K562 (cell line): ENCODE measurements at regions not wholly inside any gene's neighbourhood (a gene's known extent, or its start where the extent isn't known, plus 50 kb on each side); places are given as distances from the start of the nearest gene placed in this dataset.

ENCODE experiments used
- CC2D1A ChIP-seq: fragments of 450-650 bp; IDR thresholded peaks from 2 replicates; pipeline ENCODE4 v1.6.1; 2017; ENCODE audit warnings: mild to moderate bottlenecking
- CEBPB ChIP-seq: fragments of 450-650 bp; IDR thresholded peaks from 2 replicates; pipeline ENCODE4 v1.6.1; 2016; ENCODE audit warnings: missing genetic modification characterization, missing compliant biosample characterization
- CHD4 ChIP-seq: fragments of 200-600 bp; sonication (generic); IDR thresholded peaks from 3 replicates; pipeline ENCODE4 v1.6.1; 2012; ENCODE audit warnings: low read depth, mild to moderate bottlenecking, mixed read lengths, low read length, inconsistent platforms; ENCODE audit not compliant: insufficient read depth, insufficient replicate concordance, poor library complexity, severe bottlenecking
- CREB1 ChIP-seq, 2 experiments: sonication (generic) in 1 of 2; formaldehyde crosslinking in 1 of 2; IDR thresholded peaks; 2 replicates each; pipeline versions ENCODE4 v1.6.1 to v1.8.0; 2012 to 2022; ENCODE audit warnings: inconsistent platforms in 1 of 2, mild to moderate bottlenecking in 1 of 2, missing genetic modification reagents in 1 of 2, moderate library complexity in 1 of 2
- ETV6 ChIP-seq, 3 experiments: fragments of 150-350 bp in 1 of 3; sonication (generic) in 1 of 3; formaldehyde crosslinking in 1 of 3; IDR thresholded peaks; 2 replicates each; pipeline versions ENCODE4 v1.6.1 to v1.8.0; 2014 to 2022; ENCODE audit warnings: borderline replicate concordance in 2 of 3, low read depth in 2 of 3, antibody characterized with exemption in 1 of 3, low read length in 1 of 3, mild to moderate bottlenecking in 1 of 3, missing genetic modification reagents in 1 of 3
- FOXK2 ChIP-seq, 2 experiments: fragments of 450-650 bp; IDR thresholded peaks in 1 of 2; conservative IDR thresholded peaks in 1 of 2; 2 replicates each; pipeline ENCODE4 v1.6.1; 2016; ENCODE audit warnings: low read depth in 2 of 2, mild to moderate bottlenecking in 1 of 2
- SIN3A ChIP-seq, 2 experiments: fragments of 150-350 bp in 1 of 2; IDR thresholded peaks; 2 replicates each; pipeline ENCODE4 v1.6.1; 2011 to 2016; ENCODE audit warnings: borderline replicate concordance in 2 of 2, low read depth in 2 of 2, low read length in 2 of 2, mild to moderate bottlenecking in 2 of 2, moderate library complexity in 2 of 2; ENCODE audit not compliant: control insufficient read depth in 1 of 2
- SRSF1 ChIP-seq: fragments of 200-400 bp; formaldehyde crosslinking; IDR thresholded peaks from 2 replicates; pipeline ENCODE4 v1.6.1; 2017; ENCODE audit warnings: mild to moderate bottlenecking, low read depth, low read length, moderate library complexity
- TEAD1 ChIP-seq, 2 experiments: fragments of 450-650 bp in 1 of 2; sonication (generic) in 1 of 2; formaldehyde crosslinking; IDR thresholded peaks; 2 replicates each; pipeline versions ENCODE4 v1.4.0 to v1.8.0; 2020 to 2022; ENCODE audit warnings: mild to moderate bottlenecking in 2 of 2, missing genetic modification reagents in 1 of 2
- USF2 ChIP-seq: sonication (generic); formaldehyde crosslinking; IDR thresholded peaks from 2 replicates; pipeline ENCODE4 v1.5.0; 2020; ENCODE audit warnings: missing genetic modification reagents
- ZBTB1 ChIP-seq: sonication (generic); formaldehyde crosslinking; IDR thresholded peaks from 2 replicates; pipeline ENCODE4 v1.8.1; 2023; ENCODE audit warnings: missing genetic modification reagents, low read depth, mild to moderate bottlenecking, borderline replicate concordance
- ZNF512 ChIP-seq: IDR thresholded peaks from 2 replicates; pipeline ENCODE4 v1.6.1; 2016; ENCODE audit warnings: missing genetic modification characterization, missing compliant biosample characterization
- ZNF764 ChIP-seq: fragments of 250-450 bp; sonication (Bioruptor Pico); IDR thresholded peaks from 2 replicates; pipeline ENCODE4 v1.4.0; 2020; ENCODE audit warnings: low read depth, mild to moderate bottlenecking, moderate library complexity
- ZNF785 ChIP-seq: fragments of 250-450 bp; sonication (Bioruptor Pico); IDR thresholded peaks from 2 replicates; pipeline ENCODE4 v1.4.0; 2020; ENCODE audit warnings: mild to moderate bottlenecking

GRCh38 chr20:4593149-4593525, 93.1 kb upstream of the PRNP start:
- TF ChIP-seq FOXK2 (conservative IDR thresholded peaks at IDR 0.05 in 1 of 2, IDR thresholded peaks at IDR 0.05 in 1 of 2; ENCODE audit: low read depth in 2 of 2) (no peak), USF2 (CRISPR knock-in tag) (no peak), SIN3A (IDR thresholded peaks at IDR 0.05; ENCODE audit: borderline replicate concordance in 2 of 2, control insufficient read depth in 1 of 2, low read depth in 2 of 2, low read length in 2 of 2) (no peak), TEAD1 (CRISPR knock-in tag; IDR thresholded peaks at IDR 0.05) (no peak), CC2D1A (no peak), ZNF785 (CRISPR knock-in tag) (no peak), CHD4 (no peak), CREB1 (IDR thresholded peaks at IDR 0.05) (no peak), CREB1 (CRISPR knock-in tag; IDR thresholded peaks at IDR 0.05) (no peak), ZNF512 (tag) (no peak), ZBTB1 (no peak), ETV6 (IDR thresholded peaks at IDR 0.05; ENCODE audit: borderline replicate concordance in 1 of 2, low read depth in 2 of 2, low read length in 1 of 2) (no peak), ETV6 (CRISPR knock-in tag; IDR thresholded peaks at IDR 0.05; ENCODE audit: borderline replicate concordance) (no peak), ZNF764 (CRISPR knock-in tag) (no peak), CEBPB (tag) (no peak), SRSF1 (no peak)
